Transverse colon (tissue), 3 donors: ENCODE measurements at regions not wholly inside any gene's neighbourhood (a gene's known extent, or its start where the extent isn't known, plus 50 kb on each side); places are given as distances from the start of the nearest gene placed in this dataset.

Source experiments
- POLR2A ChIP-seq: fragments of 450-650 bp; IDR thresholded peaks from one replicate; pipeline ENCODE4 v1.6.1; 2016; ENCODE audit warnings: antibody characterized with exemption, mild to moderate bottlenecking, moderate library complexity
- TF ChIP-seq, protein P1 (sequence below), 5 experiments: fragments of 200-600 bp in 3 of 5; fragments of 450-650 bp in 2 of 5; sonication (generic) in 3 of 5; IDR thresholded peaks; 1 replicate in 2 of 5; 2 replicates in 3 of 5; pipeline ENCODE4 v1.5.1; 2016 to 2017; ENCODE audit warnings: antibody characterized with exemption in 5 of 5, inconsistent platforms in 3 of 5, mild to moderate bottlenecking in 2 of 5, moderate library complexity in 1 of 5

DNA sequence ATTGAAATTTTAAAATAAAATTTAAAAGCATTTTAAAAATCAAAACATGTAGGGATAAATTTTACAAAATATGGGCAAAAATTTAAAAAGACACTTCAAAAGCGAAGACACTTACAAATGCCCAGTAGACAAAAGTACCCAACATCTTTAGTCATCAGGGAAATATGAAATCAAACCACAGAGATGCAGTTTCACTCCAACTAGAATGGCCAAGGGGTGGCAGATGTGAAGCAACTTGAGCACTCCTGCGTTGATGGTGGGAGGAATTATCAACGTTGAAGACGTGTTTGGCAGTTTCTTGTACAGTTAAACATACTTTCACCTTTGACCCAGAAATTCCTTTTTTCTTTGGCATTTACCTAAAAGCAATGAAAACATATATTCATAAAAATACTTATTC lies 518.0 kb upstream of the SGCG start:
- no peak for TF ChIP-seq POLR2A
- TF ChIP-seq, protein P1, sequence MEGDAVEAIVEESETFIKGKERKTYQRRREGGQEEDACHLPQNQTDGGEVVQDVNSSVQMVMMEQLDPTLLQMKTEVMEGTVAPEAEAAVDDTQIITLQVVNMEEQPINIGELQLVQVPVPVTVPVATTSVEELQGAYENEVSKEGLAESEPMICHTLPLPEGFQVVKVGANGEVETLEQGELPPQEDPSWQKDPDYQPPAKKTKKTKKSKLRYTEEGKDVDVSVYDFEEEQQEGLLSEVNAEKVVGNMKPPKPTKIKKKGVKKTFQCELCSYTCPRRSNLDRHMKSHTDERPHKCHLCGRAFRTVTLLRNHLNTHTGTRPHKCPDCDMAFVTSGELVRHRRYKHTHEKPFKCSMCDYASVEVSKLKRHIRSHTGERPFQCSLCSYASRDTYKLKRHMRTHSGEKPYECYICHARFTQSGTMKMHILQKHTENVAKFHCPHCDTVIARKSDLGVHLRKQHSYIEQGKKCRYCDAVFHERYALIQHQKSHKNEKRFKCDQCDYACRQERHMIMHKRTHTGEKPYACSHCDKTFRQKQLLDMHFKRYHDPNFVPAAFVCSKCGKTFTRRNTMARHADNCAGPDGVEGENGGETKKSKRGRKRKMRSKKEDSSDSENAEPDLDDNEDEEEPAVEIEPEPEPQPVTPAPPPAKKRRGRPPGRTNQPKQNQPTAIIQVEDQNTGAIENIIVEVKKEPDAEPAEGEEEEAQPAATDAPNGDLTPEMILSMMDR (IDR thresholded peaks at IDR 0.05): no peak
